IPS-15b (cell line): ENCODE measurements at regions not wholly inside any gene's neighbourhood (a gene's known extent, or its start where the extent isn't known, plus 50 kb on each side); places are given as distances from the start of the nearest gene placed in this dataset.
"Not testable (repeated sequence)": the region's sequence is repeated elsewhere in the genome, so short reads cannot be mapped to it uniquely, and the experiment has no call there.

Experiments used
- H3K27me3 ChIP-seq: one replicate; pipeline ENCODE4 v1.6.1; 2013; ENCODE audit warnings: low read length; ENCODE audit not compliant: control insufficient read depth, insufficient read depth
- H3K36me3 ChIP-seq: one replicate; pipeline ENCODE4 v1.6.1; 2013; ENCODE audit warnings: low read length; ENCODE audit not compliant: control insufficient read depth, insufficient read depth
- H3K4me1 ChIP-seq: one replicate; pipeline ENCODE4 v1.6.1; 2013; ENCODE audit warnings: mild to moderate bottlenecking, low read length; ENCODE audit not compliant: control insufficient read depth, insufficient read depth
- H3K4me3 ChIP-seq: one replicate; pipeline ENCODE4 v1.5.1; 2013; ENCODE audit warnings: low read depth, low read length
- H3K9ac ChIP-seq: one replicate; pipeline ENCODE4 v1.6.1; 2013; ENCODE audit warnings: low read depth, mild to moderate bottlenecking, low read length
- H3K9me3 ChIP-seq: one replicate; pipeline ENCODE4 v1.6.1; 2013; ENCODE audit warnings: mild to moderate bottlenecking, low read length; ENCODE audit not compliant: control insufficient read depth, insufficient read depth

DNA sequence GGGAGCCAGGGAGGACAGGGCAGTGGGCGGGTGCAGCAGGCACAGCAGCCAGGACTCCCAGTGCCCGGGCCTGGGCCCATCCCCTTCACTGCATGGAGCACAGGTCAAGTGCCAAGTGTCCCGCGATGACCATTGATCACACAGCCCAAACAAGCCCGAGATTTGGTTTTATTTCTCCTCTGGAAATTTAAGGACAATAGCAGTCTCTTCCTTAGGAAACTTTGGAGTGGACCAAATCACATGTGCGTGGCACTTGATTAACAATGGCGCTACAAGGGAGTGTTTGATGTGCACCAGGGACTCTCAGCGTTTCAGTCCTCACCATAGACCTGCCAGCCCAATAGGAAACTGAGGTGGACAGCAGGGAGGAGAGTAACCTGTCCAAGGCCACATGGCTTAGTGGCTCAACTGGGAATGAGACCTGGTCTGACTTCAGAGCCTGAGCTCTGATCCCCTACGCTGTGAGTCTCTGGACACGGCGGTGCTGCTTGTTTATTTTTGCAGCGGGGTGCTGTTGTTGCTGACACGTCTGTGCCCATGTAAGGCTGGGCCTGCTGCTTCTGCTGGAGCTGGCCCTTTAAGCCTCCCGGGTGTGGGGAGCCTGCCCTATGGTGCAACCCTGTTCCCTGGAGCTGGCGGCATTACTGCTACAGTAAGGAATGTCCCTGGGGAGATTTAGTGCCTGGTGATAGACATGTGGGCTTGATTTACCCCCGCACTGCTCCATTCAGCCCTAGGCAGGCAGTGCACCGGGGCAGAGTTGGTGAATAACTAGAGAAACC is 194.2 kb downstream of the INHBB start:
- no peaks in the 10 kb centered on the region for H3K9me3 ChIP-seq
- no peaks in the 10 kb centered on the region for H3K36me3 ChIP-seq
- H3K27me3 ChIP-seq, result peaks cover 3% of the 10 kb centered on the region
- H3K4me1 ChIP-seq, result no peaks in the 10 kb centered on the region
- no peak overlapping the region for H3K9ac ChIP-seq
- no peak overlapping the region for H3K4me3 ChIP-seq

DNA sequence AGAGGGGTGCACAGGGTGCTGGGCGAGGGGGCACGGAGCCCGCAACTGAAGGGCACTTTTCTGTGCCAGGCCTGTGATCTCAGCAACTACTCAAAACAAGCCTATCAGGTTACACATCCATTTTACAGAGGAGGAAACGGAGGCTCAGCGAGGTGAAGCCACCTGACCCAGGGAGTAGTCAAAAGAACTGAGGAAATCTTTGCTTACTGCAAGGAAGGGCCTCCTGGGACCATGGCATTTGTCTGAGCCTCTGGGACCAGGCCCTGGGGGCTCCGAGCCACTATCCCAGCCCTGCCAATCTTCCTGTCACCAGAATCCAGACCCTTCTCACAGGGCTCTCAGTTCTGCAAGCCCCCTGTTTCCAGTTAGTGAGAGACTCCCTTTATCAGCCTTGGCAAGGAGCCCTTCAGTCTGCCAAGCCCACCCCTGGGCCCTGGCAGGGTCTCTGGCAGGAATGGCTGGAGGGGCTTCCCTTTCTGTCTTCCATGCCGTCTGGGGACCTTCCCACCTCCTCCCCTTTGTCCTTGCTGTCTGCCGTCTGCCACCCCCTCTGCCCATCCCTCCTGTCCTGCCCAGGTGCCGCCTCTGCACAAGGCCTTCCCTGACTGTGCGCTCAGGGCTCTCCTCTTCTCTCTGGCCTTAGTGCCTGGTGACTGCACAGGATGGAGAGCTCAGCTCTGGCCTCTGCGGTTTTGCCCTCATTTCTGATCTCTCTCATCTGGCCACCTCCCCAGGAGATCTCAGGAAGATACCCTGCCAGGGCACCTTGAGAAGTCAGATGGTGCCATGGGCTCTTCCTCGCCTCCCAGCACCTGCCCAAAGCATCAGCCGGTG is 194.7 kb upstream of the GLI2 start:
- peaks cover 3% of the 10 kb centered on the region for H3K27me3 ChIP-seq
- no peaks in the 10 kb centered on the region for H3K4me1 ChIP-seq
- H3K4me3 ChIP-seq, result no peak overlapping the region
- no peaks in the 10 kb centered on the region for H3K36me3 ChIP-seq
- no peak overlapping the region for H3K9ac ChIP-seq
- H3K9me3 ChIP-seq, result no peaks in the 10 kb centered on the region

DNA sequence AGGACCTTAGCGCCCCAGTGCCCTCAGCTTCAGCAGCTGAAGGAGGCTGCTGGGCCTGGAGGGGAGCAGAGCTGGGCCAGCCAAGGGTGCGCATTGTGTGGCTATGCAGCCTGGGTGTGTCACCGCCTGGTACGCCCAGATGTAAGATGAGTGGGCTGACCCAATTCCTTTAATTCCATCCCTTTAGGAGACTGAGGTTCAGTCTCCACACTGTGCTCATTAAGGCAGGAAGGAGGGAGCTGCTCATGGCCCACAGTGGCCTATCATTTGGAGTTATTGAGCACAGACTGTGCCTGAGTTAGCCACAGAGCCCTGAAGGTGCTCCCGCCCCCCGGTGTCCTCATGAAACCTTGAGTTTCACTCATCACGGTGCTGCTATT is 194.1 kb upstream of the GLI2 start:
- peaks cover 3% of the 10 kb centered on the region for H3K27me3 ChIP-seq
- no peak overlapping the region for H3K9ac ChIP-seq
- no peaks in the 10 kb centered on the region for H3K36me3 ChIP-seq
- no peaks in the 10 kb centered on the region for H3K4me1 ChIP-seq
- no peak overlapping the region for H3K4me3 ChIP-seq
- no peaks in the 10 kb centered on the region for H3K9me3 ChIP-seq

DNA sequence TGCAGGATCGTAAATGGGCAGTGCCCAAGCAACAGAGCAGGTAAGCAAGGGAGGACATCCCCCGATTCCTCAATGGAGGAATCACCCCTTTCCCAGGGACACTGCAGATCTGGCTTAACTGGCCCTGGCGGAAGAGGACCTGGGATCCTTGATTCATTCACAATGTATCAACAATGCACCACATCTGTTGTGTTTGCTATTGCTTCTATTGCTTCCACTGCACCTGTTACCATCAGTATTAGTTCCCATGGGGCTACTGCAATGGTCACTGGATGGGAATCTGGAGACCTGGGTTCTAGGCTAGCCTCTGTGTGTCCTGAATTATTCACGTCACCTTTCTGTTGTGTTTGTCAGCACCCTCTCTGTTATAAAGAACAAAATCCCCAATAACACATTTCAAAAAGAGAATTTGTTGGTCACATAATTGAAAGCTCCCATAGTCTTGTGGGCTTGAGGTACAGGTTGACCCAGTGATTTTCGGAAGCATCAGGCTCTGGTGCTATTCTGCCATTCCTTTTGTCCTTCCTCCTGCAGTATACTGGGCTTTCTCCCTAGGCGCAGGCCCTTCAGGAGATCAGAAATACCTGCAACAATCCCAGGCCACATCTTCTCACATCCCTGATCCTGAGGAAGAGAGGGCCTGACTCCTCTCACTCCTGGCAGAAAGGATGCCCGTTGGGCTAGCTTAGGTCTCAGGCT is 193.5 kb upstream of the GLI2 start:
- Histone ChIP-seq H3K27me3 (peaks cover 3% of the 10 kb centered on the region), H3K9ac (no peak overlapping the region), H3K4me1 (no peaks in the 10 kb centered on the region), H3K4me3 (no peak overlapping the region), H3K9me3 (no peaks in the 10 kb centered on the region), H3K36me3 (no peaks in the 10 kb centered on the region)

DNA sequence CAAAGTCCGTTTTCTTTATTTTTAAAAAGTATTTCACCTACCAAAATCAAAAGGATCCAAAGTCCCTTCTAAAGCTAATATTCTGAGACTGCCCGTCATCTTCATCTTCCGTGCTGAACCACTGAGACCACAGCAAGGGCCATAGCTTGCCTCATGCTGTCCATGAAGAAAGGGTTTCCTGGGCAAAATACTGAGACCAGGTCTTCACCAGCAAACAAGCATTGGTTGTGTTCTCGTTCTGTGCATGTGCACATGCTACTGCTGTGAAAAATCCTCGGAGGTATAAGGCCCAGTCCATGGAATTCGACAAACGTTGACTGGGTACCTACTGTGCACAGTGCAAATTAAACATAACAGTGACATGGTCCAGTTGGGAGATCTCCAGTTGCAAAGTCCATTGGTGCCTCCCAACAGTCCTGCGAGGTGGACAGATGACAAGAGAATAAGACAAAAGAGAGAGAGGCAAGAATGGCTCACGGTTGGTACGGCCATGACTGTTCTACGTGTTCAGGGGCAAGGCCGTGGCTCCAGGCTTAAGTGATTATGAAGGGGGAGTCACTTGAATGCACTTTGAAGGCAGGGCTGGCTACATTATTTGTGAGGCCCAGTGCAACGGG is 192.6 kb upstream of the GLI2 start:
- Histone ChIP-seq H3K4me3 (no peak overlapping the region), H3K36me3 (no peaks in the 10 kb centered on the region), H3K27me3 (peaks cover 3% of the 10 kb centered on the region), H3K4me1 (no peaks in the 10 kb centered on the region), H3K9me3 (no peaks in the 10 kb centered on the region), H3K9ac (no peak overlapping the region)

DNA sequence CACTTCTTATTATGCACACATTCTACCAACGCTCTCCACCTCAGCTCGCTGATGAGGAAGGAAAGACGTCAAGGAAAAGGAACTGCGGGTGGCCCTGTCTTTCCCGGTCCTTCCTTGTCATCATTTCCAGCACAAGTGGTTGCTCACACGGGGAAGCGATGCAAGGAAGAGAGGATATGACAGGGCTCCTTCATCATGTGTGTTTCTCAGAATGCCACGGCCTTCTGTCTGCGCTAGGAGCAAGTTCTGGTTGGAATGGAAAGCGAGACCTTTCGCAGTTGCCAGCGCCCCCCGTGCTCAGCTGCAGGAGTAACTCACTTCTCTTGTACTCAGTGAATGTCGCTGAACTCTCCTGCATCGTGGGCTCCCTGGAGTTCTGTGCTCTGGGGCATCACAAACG is 191.8 kb upstream of the GLI2 start:
- Histone ChIP-seq H3K9me3 (no peaks in the 10 kb centered on the region), H3K4me3 (no peak overlapping the region), H3K27me3 (no peaks in the 10 kb centered on the region), H3K9ac (no peak overlapping the region), H3K4me1 (no peaks in the 10 kb centered on the region), H3K36me3 (no peaks in the 10 kb centered on the region)

DNA sequence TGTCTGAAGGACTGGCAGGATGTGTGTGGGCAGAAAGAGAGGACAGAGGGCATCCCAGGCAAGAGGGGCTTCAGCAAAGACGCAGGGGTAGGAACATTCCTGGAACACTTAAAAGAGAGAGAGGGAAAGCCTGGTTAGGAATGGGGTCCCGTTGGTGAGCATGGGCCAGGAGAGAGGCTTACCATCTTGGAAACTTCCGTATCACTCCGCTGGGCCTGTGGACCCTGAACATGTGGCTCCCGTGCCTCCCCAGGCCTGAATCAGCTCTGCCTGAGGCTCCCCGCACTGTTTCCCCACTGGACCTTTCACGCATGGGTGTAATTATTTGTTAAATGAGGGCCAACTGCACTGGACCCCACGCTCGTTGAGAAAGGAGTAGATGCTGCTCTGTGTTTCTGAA is 191.1 kb upstream of the GLI2 start:
- no peak overlapping the region for H3K9ac ChIP-seq
- no peaks in the 10 kb centered on the region for H3K36me3 ChIP-seq
- H3K4me1 ChIP-seq, result no peaks in the 10 kb centered on the region
- no peaks in the 10 kb centered on the region for H3K27me3 ChIP-seq
- H3K4me3 ChIP-seq, result no peak overlapping the region
- H3K9me3 ChIP-seq, result no peaks in the 10 kb centered on the region

DNA sequence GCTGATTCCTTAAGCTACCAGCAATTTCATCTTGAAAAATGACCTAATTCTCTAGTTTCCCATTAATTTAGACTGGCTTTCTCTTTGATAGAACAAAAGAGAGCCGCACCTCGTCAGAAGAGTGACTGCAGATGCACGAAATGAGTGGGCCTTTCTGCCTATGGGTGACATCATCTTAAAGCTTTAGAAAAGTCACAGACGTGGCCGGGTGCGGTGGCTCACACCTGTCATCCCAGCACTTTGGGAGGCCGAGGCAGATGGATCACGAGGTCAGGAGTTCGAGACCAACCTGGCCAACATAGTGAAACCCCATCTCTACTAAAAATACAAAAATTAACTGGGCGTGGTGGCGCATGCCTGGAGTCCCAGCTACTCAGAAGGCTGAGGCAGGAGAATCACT is 190.7 kb upstream of the GLI2 start:
- not testable (repeated sequence) for H3K9me3 ChIP-seq, H3K36me3 ChIP-seq, H3K4me1 ChIP-seq, H3K27me3 ChIP-seq, H3K4me3 ChIP-seq, H3K9ac ChIP-seq

DNA sequence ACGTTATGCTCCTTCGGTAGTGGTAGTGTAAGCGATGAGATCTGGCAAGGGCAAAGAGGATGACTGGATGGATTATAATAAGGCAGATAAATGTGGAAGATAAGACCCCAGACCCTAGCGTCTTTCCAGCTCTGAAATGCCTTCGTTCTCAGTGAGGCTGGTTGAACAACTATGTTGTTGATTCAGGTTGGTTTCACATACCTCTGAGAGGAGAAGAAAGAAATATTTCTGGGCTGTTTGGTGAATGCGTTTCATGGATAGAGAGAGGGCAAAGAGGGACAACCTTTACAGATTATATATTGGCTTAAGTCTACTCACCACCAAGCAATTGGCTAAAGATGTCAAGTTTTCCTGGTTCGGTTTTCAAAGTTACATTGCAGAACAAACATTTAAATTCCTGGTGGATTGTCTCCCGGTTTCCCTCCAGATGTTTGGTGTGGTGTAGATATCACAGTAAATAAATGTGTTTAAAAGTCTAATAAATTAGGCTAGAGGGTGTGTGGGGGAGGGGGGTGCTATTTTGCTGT is 190.1 kb upstream of the GLI2 start:
- no peak overlapping the region for H3K9ac ChIP-seq
- H3K27me3 ChIP-seq, result peaks cover 5% of the 10 kb centered on the region
- no peaks in the 10 kb centered on the region for H3K9me3 ChIP-seq
- no peaks in the 10 kb centered on the region for H3K4me1 ChIP-seq
- no peak overlapping the region for H3K4me3 ChIP-seq
- H3K36me3 ChIP-seq, result no peaks in the 10 kb centered on the region

DNA sequence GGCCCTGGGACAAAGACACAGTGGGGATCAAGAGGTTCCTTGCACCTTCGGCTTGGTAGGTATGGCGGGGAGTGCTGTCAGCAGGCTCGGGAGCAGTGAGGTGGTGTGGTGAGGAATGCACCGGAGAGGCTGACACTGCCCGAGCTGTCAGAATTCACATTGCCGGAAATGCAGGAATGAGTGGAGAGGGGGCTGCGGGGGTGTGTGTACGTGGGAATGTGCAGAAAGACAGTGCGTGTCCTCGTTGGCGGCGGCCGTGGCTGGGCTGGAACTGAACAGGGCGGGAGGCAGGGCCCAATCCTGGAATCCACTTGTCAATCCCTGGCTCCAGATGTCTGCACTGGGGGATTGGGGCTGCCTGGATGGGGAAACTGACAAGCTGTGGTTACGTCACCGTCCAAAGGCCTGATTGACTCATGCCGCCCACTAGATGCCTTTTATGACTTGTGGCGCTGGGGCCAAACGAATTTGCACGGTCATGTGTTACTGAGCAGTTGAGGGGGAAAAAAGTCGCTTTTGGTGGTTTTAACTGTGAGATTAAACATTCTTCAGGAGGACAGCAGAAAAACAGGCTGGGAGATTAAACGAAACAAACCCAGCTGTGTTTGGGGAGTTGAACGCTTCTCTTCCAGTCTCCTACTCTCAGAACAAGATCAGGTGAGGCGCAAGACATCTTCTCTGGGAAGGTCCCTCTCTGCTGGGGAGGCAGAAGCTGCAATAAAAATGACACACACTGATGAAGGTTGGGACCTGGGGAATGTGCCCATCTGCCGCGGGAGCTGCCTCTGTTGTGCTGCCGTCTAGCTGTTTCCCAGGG is 189.4 kb upstream of the GLI2 start:
- Histone ChIP-seq H3K4me3 (no peak overlapping the region), H3K4me1 (no peaks in the 10 kb centered on the region), H3K9me3 (no peaks in the 10 kb centered on the region), H3K36me3 (no peaks in the 10 kb centered on the region), H3K9ac (no peak overlapping the region), H3K27me3 (peaks cover 10% of the 10 kb centered on the region)
